ENCODE measurements at regions not wholly inside any gene's neighbourhood (a gene's known extent, or its start where the extent isn't known, plus 50 kb on each side); places are given as distances from the start of the nearest gene placed in this dataset.

DNA sequence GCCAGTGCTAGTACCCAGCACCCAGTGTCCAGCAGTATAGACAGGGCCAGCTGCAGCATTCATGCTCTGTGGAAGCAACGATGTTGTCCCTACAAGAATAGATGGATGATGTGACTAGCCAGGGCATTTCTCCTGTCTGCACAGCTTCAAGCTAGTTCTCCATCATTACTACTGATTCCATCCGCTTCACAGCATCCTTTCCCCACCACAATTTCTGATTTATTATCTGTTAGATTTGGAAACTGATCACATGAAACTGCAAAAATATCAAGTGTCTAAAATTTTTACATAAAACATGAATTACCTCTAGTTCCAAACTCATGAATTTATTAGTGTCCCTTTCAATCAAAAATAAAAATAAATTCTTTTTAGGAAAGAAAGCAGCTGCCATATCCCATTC, 138.9 kb upstream of the POU2AF2 start:
- WGBS, 2 donors: 87 to 90% methylated on average over 2 of the region's 2 CpGs
- H3K9me3 ChIP-seq (ENCODE audit: control insufficient read depth, low read length): no peaks in the 10 kb centered on the region
- no peaks in the 10 kb centered on the region for H3K36me3 ChIP-seq (ENCODE audit: control insufficient read depth in 1 of 2, insufficient read depth in 2 of 2, low read length in 1 of 2)
- ATAC-seq (ENCODE audit: low FRiP score): no peak
- H3K27me3 ChIP-seq (ENCODE audit: control insufficient read depth in 1 of 2, insufficient read depth in 2 of 2, low read length in 1 of 2): peaks cover 0 to 2% of the 10 kb centered on the region in 2 donors
- no peaks in the 10 kb centered on the region for H3K4me1 ChIP-seq (ENCODE audit: control insufficient read depth in 1 of 2, insufficient read depth in 2 of 2, low read length in 2 of 2)
- no peak for DNase-seq
- no peak overlapping the region for H3K27ac ChIP-seq (ENCODE audit: low read depth in 1 of 2, low read length in 2 of 2)
- H3K4me3 ChIP-seq (ENCODE audit: low read length in 2 of 2): no peak overlapping the region
- intact Hi-C loops (cut with DNase I): no loop called here

DNA sequence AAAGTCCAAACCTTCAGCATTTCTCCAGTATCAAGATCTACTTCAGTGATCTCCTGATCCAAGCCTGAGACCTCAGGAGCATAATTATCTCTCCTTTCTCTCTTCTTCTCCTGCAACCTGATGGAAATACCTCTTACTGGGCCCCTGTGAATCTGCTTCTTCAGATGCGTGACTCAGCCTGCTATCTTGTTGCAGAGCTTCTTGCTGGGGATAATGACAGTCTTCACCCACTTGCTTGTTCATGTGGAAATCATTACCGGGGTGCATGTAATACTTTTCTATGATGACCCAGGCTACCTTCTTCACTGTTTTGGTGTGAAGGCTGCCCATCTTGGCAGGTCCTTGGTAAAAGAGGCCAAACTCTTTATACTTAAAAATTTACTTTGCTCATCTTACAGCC, 140.0 kb upstream of the POU2AF2 start:
- H3K4me3 ChIP-seq (ENCODE audit: low read length in 2 of 2): no peak overlapping the region
- no peak overlapping the region for H3K27ac ChIP-seq (ENCODE audit: low read depth in 1 of 2, low read length in 2 of 2)
- intact Hi-C loops (cut with DNase I): no loop called here
- H3K27me3 ChIP-seq (ENCODE audit: control insufficient read depth in 1 of 2, insufficient read depth in 2 of 2, low read length in 1 of 2): peaks cover 0 to 2% of the 10 kb centered on the region in 2 donors
- H3K4me1 ChIP-seq (ENCODE audit: control insufficient read depth in 1 of 2, insufficient read depth in 2 of 2, low read length in 2 of 2): no peaks in the 10 kb centered on the region
- H3K36me3 ChIP-seq (ENCODE audit: control insufficient read depth in 1 of 2, insufficient read depth in 2 of 2, low read length in 1 of 2): no peaks in the 10 kb centered on the region
- H3K9me3 ChIP-seq (ENCODE audit: control insufficient read depth, low read length): no peaks in the 10 kb centered on the region
- DNase-seq (no peak), ATAC-seq (ENCODE audit: low FRiP score) (no peak)
- 91 to 98% methylated on average over 2 of the region's 2 CpGs for WGBS, 2 donors

DNA sequence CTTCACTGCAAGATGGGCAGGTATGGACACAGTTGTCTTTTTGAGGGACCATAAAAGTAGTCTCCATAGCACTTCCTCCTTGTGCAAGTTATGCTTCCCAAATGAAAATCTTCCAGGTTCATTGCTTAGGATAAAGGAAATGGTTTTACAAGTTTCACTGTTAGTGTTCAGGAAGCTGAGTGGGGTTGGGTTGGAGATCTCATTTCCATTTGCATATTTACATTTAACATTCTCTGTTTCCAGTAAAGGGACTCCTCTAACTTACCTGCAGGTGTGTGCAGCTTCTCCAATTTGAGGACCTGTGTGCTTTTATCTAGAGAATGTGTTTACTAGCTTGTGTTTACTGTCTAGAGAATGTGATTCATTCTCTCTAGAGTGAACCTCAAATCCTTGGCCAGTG, 141.3 kb upstream of the POU2AF2 start:
- Histone ChIP-seq H3K9me3 (ENCODE audit: control insufficient read depth, low read length) (no peaks in the 10 kb centered on the region), H3K36me3 (ENCODE audit: control insufficient read depth in 1 of 2, insufficient read depth in 2 of 2, low read length in 1 of 2) (no peaks in the 10 kb centered on the region), H3K4me1 (ENCODE audit: control insufficient read depth in 1 of 2, insufficient read depth in 2 of 2, low read length in 2 of 2) (no peaks in the 10 kb centered on the region), H3K27ac (ENCODE audit: low read depth in 1 of 2, low read length in 2 of 2) (no peak overlapping the region), H3K27me3 (ENCODE audit: control insufficient read depth in 1 of 2, insufficient read depth in 2 of 2, low read length in 1 of 2) (peaks cover 0 to 2% of the 10 kb centered on the region in 2 donors), H3K4me3 (ENCODE audit: low read length in 2 of 2) (no peak overlapping the region)
- no peak for DNase-seq
- ATAC-seq (ENCODE audit: low FRiP score): no peak
- intact Hi-C loops (cut with DNase I): no loop called here

DNA sequence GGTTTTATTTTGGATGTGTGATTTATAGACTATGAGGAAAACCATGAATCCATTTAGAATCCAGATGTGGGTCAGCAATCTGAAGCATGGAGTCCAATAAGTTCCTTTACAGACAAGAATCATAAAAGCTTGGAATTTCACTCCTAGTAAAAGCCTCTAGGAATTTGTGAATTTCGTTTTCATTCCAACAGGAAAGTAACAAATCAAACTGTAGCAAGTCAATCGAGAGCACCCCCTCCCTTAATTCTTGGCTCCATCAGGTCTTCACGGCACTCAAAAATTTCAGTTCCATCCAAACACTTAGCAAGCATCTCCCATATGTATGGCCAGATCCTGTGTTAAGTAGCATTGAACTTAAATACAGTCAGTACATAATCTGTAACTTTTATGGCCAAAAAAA, 143.6 kb upstream of the POU2AF2 start:
- Histone ChIP-seq H3K27me3 (ENCODE audit: control insufficient read depth in 1 of 2, insufficient read depth in 2 of 2, low read length in 1 of 2) (peaks cover 0 to 2% of the 10 kb centered on the region in 2 donors), H3K27ac (ENCODE audit: low read depth in 1 of 2, low read length in 2 of 2) (no peak overlapping the region), H3K4me3 (ENCODE audit: low read length in 2 of 2) (no peak overlapping the region), H3K36me3 (ENCODE audit: control insufficient read depth in 1 of 2, insufficient read depth in 2 of 2, low read length in 1 of 2) (no peaks in the 10 kb centered on the region), H3K4me1 (ENCODE audit: control insufficient read depth in 1 of 2, insufficient read depth in 2 of 2, low read length in 2 of 2) (no peaks in the 10 kb centered on the region), H3K9me3 (ENCODE audit: control insufficient read depth, low read length) (no peaks in the 10 kb centered on the region)
- 14 to 21% methylated on average over 3 of the region's 3 CpGs for whole genome bisulfite sequencing, 2 donors
- DNase-seq (no peak), ATAC-seq (ENCODE audit: low FRiP score) (no peak)
- intact Hi-C loops (cut with DNase I): no loop called here

DNA sequence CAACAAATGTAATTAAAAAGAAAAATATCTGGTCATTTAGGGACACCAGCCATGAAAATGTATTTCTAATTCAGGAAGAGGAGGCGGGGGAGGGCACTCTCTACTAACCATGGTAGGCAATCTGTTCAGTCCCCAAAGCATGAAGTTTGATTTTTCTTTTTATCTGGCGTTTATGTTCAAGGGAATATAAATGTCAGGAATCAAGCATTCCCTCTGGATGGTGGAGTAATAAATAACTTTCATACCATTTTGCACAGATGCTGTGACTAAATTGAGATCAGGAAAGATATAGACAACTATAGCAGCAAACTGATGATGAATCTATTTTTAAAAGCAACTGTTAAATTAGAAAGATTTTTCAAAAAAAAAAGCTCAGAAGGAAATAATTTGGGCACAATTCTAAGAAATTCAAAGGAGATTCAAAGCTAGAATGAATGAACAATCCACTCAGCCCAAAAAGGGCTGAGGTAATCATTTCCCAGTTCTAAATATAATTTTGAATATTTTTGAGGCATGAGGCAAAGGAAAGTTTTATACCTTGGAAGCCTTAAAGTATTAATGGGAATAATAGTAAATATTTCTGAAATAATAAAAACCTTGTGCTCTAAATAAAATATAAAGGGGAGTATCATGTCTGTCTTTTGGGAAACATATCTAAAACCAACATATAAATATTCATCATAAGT, 146.4 kb upstream of the POU2AF2 start:
- intact Hi-C loops (cut with DNase I): no loop called here
- Histone ChIP-seq H3K27me3 (ENCODE audit: control insufficient read depth in 1 of 2, insufficient read depth in 2 of 2, low read length in 1 of 2) (no peaks in the 10 kb centered on the region), H3K9me3 (ENCODE audit: control insufficient read depth, low read length) (no peaks in the 10 kb centered on the region), H3K4me3 (ENCODE audit: low read length in 2 of 2) (no peak overlapping the region), H3K36me3 (ENCODE audit: control insufficient read depth in 1 of 2, insufficient read depth in 2 of 2, low read length in 1 of 2) (no peaks in the 10 kb centered on the region), H3K4me1 (ENCODE audit: control insufficient read depth in 1 of 2, insufficient read depth in 2 of 2, low read length in 2 of 2) (no peaks in the 10 kb centered on the region), H3K27ac (ENCODE audit: low read depth in 1 of 2, low read length in 2 of 2) (no peak overlapping the region)
- 49 to 55% methylated on average over 2 of the region's 2 CpGs for WGBS, 2 donors
- ATAC-seq (ENCODE audit: low FRiP score) (no peak), DNase-seq (no peak)

DNA sequence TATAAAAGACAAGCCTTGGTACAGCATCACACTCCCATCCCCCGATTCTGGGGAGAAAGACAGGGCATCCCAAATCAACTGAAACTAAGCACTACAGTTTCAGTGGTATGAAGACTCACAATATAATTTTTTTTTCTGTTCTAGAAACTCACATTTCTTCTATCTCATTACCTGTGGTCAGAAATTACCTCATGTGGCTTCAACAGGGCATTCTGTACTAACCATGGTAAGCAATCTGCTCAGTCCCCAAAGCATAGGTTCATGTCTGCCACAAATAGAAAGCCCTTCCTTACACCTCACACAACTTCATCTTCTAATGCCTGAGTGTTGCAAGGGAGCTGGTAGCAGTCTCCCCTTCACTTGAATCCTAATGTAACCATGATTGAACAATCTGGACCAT, 147.4 kb upstream of the POU2AF2 start:
- intact Hi-C loops (cut with DNase I): no loop called here
- Histone ChIP-seq H3K9me3 (ENCODE audit: control insufficient read depth, low read length) (no peaks in the 10 kb centered on the region), H3K4me1 (ENCODE audit: control insufficient read depth in 1 of 2, insufficient read depth in 2 of 2, low read length in 2 of 2) (no peaks in the 10 kb centered on the region), H3K4me3 (ENCODE audit: low read length in 2 of 2) (no peak overlapping the region), H3K36me3 (ENCODE audit: control insufficient read depth in 1 of 2, insufficient read depth in 2 of 2, low read length in 1 of 2) (no peaks in the 10 kb centered on the region), H3K27ac (ENCODE audit: low read depth in 1 of 2, low read length in 2 of 2) (no peak overlapping the region), H3K27me3 (ENCODE audit: control insufficient read depth in 1 of 2, insufficient read depth in 2 of 2, low read length in 1 of 2) (no peaks in the 10 kb centered on the region)
- 91 to 92% methylated on average over 1 of the region's 1 CpG for WGBS, 2 donors
- no peak for ATAC-seq (ENCODE audit: low FRiP score)
- no peak for DNase-seq

DNA sequence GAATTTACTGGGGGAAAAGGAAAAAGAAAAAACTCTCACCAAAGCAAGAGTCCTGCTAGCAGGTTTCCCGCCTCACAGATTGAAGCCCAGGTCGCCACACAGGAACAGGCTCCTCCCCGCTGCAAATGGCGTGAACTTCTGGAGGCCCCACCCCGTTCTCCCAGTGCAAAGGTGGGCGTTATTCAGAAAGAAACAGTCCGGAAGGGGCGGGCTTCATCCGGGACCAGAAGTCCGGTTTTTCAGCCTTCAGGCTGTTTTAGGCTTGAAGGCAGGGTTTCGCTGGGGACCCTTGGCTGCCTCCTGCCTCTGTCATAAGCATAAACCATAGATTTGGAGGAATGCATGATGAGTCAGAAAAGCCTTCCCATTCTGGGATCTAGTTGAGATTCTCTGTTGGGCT, 148.3 kb upstream of the POU2AF2 start:
- Histone ChIP-seq H3K36me3 (ENCODE audit: control insufficient read depth in 1 of 2, insufficient read depth in 2 of 2, low read length in 1 of 2) (no peaks in the 10 kb centered on the region), H3K27me3 (ENCODE audit: control insufficient read depth in 1 of 2, insufficient read depth in 2 of 2, low read length in 1 of 2) (no peaks in the 10 kb centered on the region), H3K27ac (ENCODE audit: low read depth in 1 of 2, low read length in 2 of 2) (no peak overlapping the region), H3K4me3 (ENCODE audit: low read length in 2 of 2) (peak overlapping the region in 1 of 2 donors; percentile 15), H3K9me3 (ENCODE audit: control insufficient read depth, low read length) (no peaks in the 10 kb centered on the region), H3K4me1 (ENCODE audit: control insufficient read depth in 1 of 2, insufficient read depth in 2 of 2, low read length in 2 of 2) (no peaks in the 10 kb centered on the region)
- DNase-seq: peak; percentile 77 to 79
- ATAC-seq (ENCODE audit: low FRiP score): peak; percentile 76
- intact Hi-C loops (cut with DNase I): no loop called here
- WGBS, 2 donors: 46 to 49% methylated on average over 11 of the region's 11 CpGs

DNA sequence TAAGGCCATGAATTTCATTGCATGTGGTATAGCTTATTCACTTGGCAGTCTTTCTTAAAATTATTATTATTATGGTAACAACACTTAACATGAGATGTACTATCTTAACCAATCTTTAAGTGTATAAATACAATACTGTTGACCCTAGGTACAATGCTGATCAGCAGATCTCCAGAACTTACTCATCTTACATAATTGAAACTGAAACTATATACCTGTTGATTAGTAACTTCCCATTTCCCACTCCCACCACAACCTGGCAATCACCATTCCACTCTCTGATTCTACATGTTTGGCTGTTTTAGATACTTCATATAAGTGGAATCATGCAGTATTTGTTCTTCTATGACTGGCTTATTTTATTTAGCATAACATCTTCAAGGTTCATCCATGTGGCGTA, 150.2 kb upstream of the POU2AF2 start:
- intact Hi-C loops (cut with DNase I): no loop called here
- H3K27ac ChIP-seq (ENCODE audit: low read depth in 1 of 2, low read length in 2 of 2): no peak overlapping the region
- H3K4me3 ChIP-seq (ENCODE audit: low read length in 2 of 2): no peak overlapping the region
- DNase-seq (no peak), ATAC-seq (ENCODE audit: low FRiP score) (no peak)
- 99 to 100% methylated on average over 1 of the region's 1 CpG for WGBS, 2 donors
- H3K9me3 ChIP-seq (ENCODE audit: control insufficient read depth, low read length): no peaks in the 10 kb centered on the region
- no peaks in the 10 kb centered on the region for H3K27me3 ChIP-seq (ENCODE audit: control insufficient read depth in 1 of 2, insufficient read depth in 2 of 2, low read length in 1 of 2)
- H3K36me3 ChIP-seq (ENCODE audit: control insufficient read depth in 1 of 2, insufficient read depth in 2 of 2, low read length in 1 of 2): no peaks in the 10 kb centered on the region
- no peaks in the 10 kb centered on the region for H3K4me1 ChIP-seq (ENCODE audit: control insufficient read depth in 1 of 2, insufficient read depth in 2 of 2, low read length in 2 of 2)

DNA sequence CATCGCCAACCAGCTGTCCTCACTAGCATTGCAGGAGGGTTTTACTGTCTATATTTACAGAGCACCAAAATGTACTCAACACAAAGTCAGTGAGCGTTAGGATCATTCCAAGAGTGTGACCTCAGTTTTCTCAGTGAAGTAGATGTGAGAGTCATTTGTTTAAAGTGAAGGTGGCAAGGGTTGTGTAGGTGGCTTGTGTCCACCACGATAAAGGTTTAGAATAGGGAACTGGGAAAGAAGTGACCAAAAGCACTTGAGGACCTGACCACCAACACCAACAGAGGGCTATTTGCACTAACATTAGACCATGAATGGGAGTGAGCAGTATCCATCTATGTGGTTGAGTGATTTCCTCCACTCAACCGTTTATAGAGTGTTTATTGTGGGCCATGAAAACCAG, 152.5 kb upstream of the POU2AF2 start:
- intact Hi-C loops (cut with DNase I): no loop called here
- 73 to 82% methylated on average over 4 of the region's 4 CpGs for WGBS, 2 donors

More for the DNA sequence above, 152.5 kb upstream of the POU2AF2 start:
- H3K4me3 ChIP-seq (ENCODE audit: low read length in 2 of 2): no peak overlapping the region
- no peaks in the 10 kb centered on the region for H3K36me3 ChIP-seq (ENCODE audit: control insufficient read depth in 1 of 2, insufficient read depth in 2 of 2, low read length in 1 of 2)
- H3K27ac ChIP-seq (ENCODE audit: low read depth in 1 of 2, low read length in 2 of 2): no peak overlapping the region
- DNase-seq: no peak
- ATAC-seq (ENCODE audit: low FRiP score): no peak
- H3K9me3 ChIP-seq (ENCODE audit: control insufficient read depth, low read length): no peaks in the 10 kb centered on the region
- H3K27me3 ChIP-seq (ENCODE audit: control insufficient read depth in 1 of 2, insufficient read depth in 2 of 2, low read length in 1 of 2): no peaks in the 10 kb centered on the region
- H3K4me1 ChIP-seq (ENCODE audit: control insufficient read depth in 1 of 2, insufficient read depth in 2 of 2, low read length in 2 of 2): no peaks in the 10 kb centered on the region

Data from aorta (tissue), 5 donors.